ENCODE measurements at regions not wholly inside any gene's neighbourhood (a gene's known extent, or its start where the extent isn't known, plus 50 kb on each side); places are given as distances from the start of the nearest gene placed in this dataset.

DNA sequence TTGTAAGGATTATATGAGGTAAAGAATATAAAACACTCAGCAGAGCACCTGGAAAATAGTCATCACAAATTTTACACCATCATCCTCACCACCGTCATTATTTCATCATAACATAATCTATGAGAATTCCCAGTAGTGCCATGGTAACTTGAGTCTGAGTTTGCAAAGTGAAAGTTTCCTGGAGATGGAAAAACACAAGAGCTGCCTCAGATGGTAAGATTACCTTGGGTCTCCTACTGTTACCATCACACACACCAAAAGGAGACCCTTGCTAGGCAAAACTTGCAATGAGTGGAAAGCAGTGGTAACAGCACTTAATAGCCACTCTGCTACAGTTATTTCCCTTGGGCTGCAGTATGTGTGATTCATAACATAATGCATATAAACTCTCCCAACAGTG is 589.8 kb downstream of the RNF144B start:
- H3K4me1 ChIP-seq (ENCODE audit: control insufficient read depth, insufficient read depth, low read length): no peaks in the 10 kb centered on the region
- no CpG with 5 or more reads among the region's 1 CpG for WGBS (ENCODE audit: insufficient coverage)
- no peak overlapping the region for H3K4me3 ChIP-seq (ENCODE audit: low read length)
- H3K36me3 ChIP-seq (ENCODE audit: control insufficient read depth, insufficient read depth, low read length): no peaks in the 10 kb centered on the region
- H3K27ac ChIP-seq (ENCODE audit: low read length): no peak overlapping the region
- H3K27me3 ChIP-seq (ENCODE audit: control insufficient read depth, insufficient read depth, low read length): no peaks in the 10 kb centered on the region
- no peaks in the 10 kb centered on the region for H3K9me3 ChIP-seq (replicated peaks; ENCODE audit: control insufficient read depth, low read depth, low read length)
- no peak for DNase-seq

- no CpG with 5 or more reads among the region's 3 CpGs for WGBS (ENCODE audit: insufficient coverage)
- peak overlapping the region; percentile 45 for H3K27ac ChIP-seq (ENCODE audit: low read length)
- no peaks in the 10 kb centered on the region for H3K36me3 ChIP-seq (ENCODE audit: control insufficient read depth, insufficient read depth, low read length)
- H3K9me3 ChIP-seq (replicated peaks; ENCODE audit: control insufficient read depth, low read depth, low read length): no peaks in the 10 kb centered on the region
- H3K4me3 ChIP-seq (ENCODE audit: low read length): no peak overlapping the region
- peak; percentile 90 for DNase-seq
- H3K27me3 ChIP-seq (ENCODE audit: control insufficient read depth, insufficient read depth, low read length): no peaks in the 10 kb centered on the region
- H3K4me1 ChIP-seq (ENCODE audit: control insufficient read depth, insufficient read depth, low read length): no peaks in the 10 kb centered on the region
Observed at GRCh38 chr6:18978337-18979128, 591.4 kb downstream of the RNF144B start.

GRCh38 chr6:18985061-18985460 is 597.9 kb downstream of the RNF144B start:
- H3K27ac ChIP-seq (ENCODE audit: low read length): no peak overlapping the region
- H3K4me1 ChIP-seq (ENCODE audit: control insufficient read depth, insufficient read depth, low read length): peaks cover 8% of the 10 kb centered on the region
- 85% methylated on average over 3 of the region's 8 CpGs for WGBS (ENCODE audit: insufficient coverage)
- H3K4me3 ChIP-seq (ENCODE audit: low read length): no peak overlapping the region
- H3K27me3 ChIP-seq (ENCODE audit: control insufficient read depth, insufficient read depth, low read length): no peaks in the 10 kb centered on the region
- no peaks in the 10 kb centered on the region for H3K9me3 ChIP-seq (replicated peaks; ENCODE audit: control insufficient read depth, low read depth, low read length)
- no peak for DNase-seq
- no peaks in the 10 kb centered on the region for H3K36me3 ChIP-seq (ENCODE audit: control insufficient read depth, insufficient read depth, low read length)

DNA sequence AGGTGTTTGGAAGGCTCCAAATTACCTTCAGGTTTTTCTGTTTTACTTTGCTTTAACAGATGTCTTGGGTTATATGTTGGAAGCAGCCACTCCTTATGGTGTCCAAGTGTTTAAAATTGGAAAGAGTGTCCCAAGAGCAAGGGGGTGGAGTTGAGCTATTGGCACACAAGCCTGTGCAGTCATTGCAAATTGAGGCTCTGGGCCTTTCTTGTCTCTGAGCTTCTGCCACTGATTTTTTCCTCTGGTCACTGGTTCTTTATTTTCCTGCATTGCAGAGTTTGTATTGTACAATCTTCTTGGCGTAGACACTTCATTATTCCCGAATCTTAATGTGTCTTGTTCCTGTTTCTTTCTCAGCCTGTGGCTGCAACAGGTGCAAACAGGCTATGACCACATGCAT is 598.8 kb downstream of the RNF144B start:
- Histone ChIP-seq H3K4me3 (ENCODE audit: low read length) (no peak overlapping the region), H3K27ac (ENCODE audit: low read length) (peak overlapping the region; percentile 74), H3K4me1 (ENCODE audit: control insufficient read depth, insufficient read depth, low read length) (peaks cover 13% of the 10 kb centered on the region), H3K36me3 (ENCODE audit: control insufficient read depth, insufficient read depth, low read length) (no peaks in the 10 kb centered on the region), H3K9me3 (replicated peaks; ENCODE audit: control insufficient read depth, low read depth, low read length) (no peaks in the 10 kb centered on the region), H3K27me3 (ENCODE audit: control insufficient read depth, insufficient read depth, low read length) (no peaks in the 10 kb centered on the region)
- DNase-seq: peak; percentile 94
- 5% methylated on average over 2 of the region's 2 CpGs for WGBS (ENCODE audit: insufficient coverage)

DNA sequence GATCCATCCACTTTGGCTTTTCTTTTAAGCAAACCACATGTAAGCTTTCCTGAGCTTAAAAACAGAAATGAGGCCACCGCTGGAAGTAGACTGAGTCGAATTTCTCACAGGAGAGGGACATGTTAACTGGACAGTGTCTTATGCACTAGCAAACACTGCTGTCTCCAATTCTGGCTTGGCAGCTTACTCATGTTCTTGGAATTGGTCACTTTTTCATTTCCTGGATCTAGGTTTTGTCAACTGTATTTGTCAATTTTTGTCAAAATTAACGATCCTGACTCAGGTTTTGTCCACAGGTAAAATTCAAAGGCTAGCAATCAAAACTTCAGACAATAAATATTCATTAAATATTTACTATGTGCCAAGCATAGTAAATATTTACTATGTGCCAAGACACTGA is 601.5 kb downstream of the RNF144B start:
- WGBS (ENCODE audit: insufficient coverage): 49% methylated on average over 2 of the region's 3 CpGs
- Histone ChIP-seq H3K4me1 (ENCODE audit: control insufficient read depth, insufficient read depth, low read length) (peaks cover 13% of the 10 kb centered on the region), H3K27me3 (ENCODE audit: control insufficient read depth, insufficient read depth, low read length) (no peaks in the 10 kb centered on the region), H3K4me3 (ENCODE audit: low read length) (no peak overlapping the region), H3K9me3 (replicated peaks; ENCODE audit: control insufficient read depth, low read depth, low read length) (no peaks in the 10 kb centered on the region), H3K27ac (ENCODE audit: low read length) (no peak overlapping the region), H3K36me3 (ENCODE audit: control insufficient read depth, insufficient read depth, low read length) (no peaks in the 10 kb centered on the region)
- peak; percentile 53 for DNase-seq

GRCh38 chr6:18990059-18990978 is 603.2 kb downstream of the RNF144B start:
- H3K27me3 ChIP-seq (ENCODE audit: control insufficient read depth, insufficient read depth, low read length): no peaks in the 10 kb centered on the region
- H3K9me3 ChIP-seq (replicated peaks; ENCODE audit: control insufficient read depth, low read depth, low read length): no peaks in the 10 kb centered on the region
- no peak overlapping the region for H3K4me3 ChIP-seq (ENCODE audit: low read length)
- no peak overlapping the region for H3K27ac ChIP-seq (ENCODE audit: low read length)
- peaks cover 13% of the 10 kb centered on the region for H3K4me1 ChIP-seq (ENCODE audit: control insufficient read depth, insufficient read depth, low read length)
- no peaks in the 10 kb centered on the region for H3K36me3 ChIP-seq (ENCODE audit: control insufficient read depth, insufficient read depth, low read length)
- 32% methylated on average over 9 of the region's 24 CpGs for WGBS (ENCODE audit: insufficient coverage)
- peak; percentile 59 for DNase-seq

- Histone ChIP-seq H3K4me1 (ENCODE audit: control insufficient read depth, insufficient read depth, low read length) (no peaks in the 10 kb centered on the region), H3K27ac (ENCODE audit: low read length) (no peak overlapping the region), H3K36me3 (ENCODE audit: control insufficient read depth, insufficient read depth, low read length) (no peaks in the 10 kb centered on the region), H3K9me3 (replicated peaks; ENCODE audit: control insufficient read depth, low read depth, low read length) (peaks cover 2% of the 10 kb centered on the region), H3K27me3 (ENCODE audit: control insufficient read depth, insufficient read depth, low read length) (no peaks in the 10 kb centered on the region), H3K4me3 (ENCODE audit: low read length) (no peak overlapping the region)
- WGBS (ENCODE audit: insufficient coverage): 17% methylated on average over 1 of the region's 2 CpGs
- DNase-seq: peak; percentile 22
Observed at GRCh38 chr6:18997375-18997826, 610.3 kb downstream of the RNF144B start.

- H3K9me3 ChIP-seq (replicated peaks; ENCODE audit: control insufficient read depth, low read depth, low read length): no peaks in the 10 kb centered on the region
- no peaks in the 10 kb centered on the region for H3K27me3 ChIP-seq (ENCODE audit: control insufficient read depth, insufficient read depth, low read length)
- no peaks in the 10 kb centered on the region for H3K4me1 ChIP-seq (ENCODE audit: control insufficient read depth, insufficient read depth, low read length)
- no peaks in the 10 kb centered on the region for H3K36me3 ChIP-seq (ENCODE audit: control insufficient read depth, insufficient read depth, low read length)
- no CpG with 5 or more reads among the region's 1 CpG for WGBS (ENCODE audit: insufficient coverage)
- no peak overlapping the region for H3K4me3 ChIP-seq (ENCODE audit: low read length)
- peak; percentile 55 for DNase-seq
- H3K27ac ChIP-seq (ENCODE audit: low read length): no peak overlapping the region
Observed at GRCh38 chr6:19002976-19003560, 615.9 kb downstream of the RNF144B start.

DNA sequence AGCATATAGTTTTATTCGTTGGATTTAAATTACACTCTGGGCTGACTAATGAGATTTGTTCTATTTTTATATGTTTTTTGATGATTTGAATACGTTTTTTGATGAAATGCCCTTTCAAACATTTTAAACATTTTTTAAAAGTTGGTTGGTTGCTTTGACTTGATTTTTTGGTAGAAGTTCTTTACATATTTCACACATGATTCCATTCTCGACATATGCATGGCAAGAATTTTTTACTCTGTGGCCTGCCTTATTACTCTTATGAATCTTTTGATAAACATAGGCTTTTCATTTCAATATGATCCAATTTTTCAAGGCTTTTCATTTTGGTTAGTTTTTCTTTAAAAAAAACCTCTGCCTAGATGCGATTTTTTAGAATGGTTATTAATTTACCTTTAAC is 617.0 kb downstream of the RNF144B start:
- Histone ChIP-seq H3K4me1 (ENCODE audit: control insufficient read depth, insufficient read depth, low read length) (no peaks in the 10 kb centered on the region), H3K9me3 (replicated peaks; ENCODE audit: control insufficient read depth, low read depth, low read length) (no peaks in the 10 kb centered on the region), H3K36me3 (ENCODE audit: control insufficient read depth, insufficient read depth, low read length) (no peaks in the 10 kb centered on the region), H3K4me3 (ENCODE audit: low read length) (no peak overlapping the region), H3K27ac (ENCODE audit: low read length) (no peak overlapping the region), H3K27me3 (ENCODE audit: control insufficient read depth, insufficient read depth, low read length) (no peaks in the 10 kb centered on the region)
- no CpG with 5 or more reads among the region's 4 CpGs for WGBS (ENCODE audit: insufficient coverage)
- no peak for DNase-seq

GRCh38 chr6:19009769-19010168 is 622.6 kb downstream of the RNF144B start:
- H3K27me3 ChIP-seq (ENCODE audit: control insufficient read depth, insufficient read depth, low read length): no peaks in the 10 kb centered on the region
- H3K4me3 ChIP-seq (ENCODE audit: low read length): no peak overlapping the region
- no peak overlapping the region for H3K27ac ChIP-seq (ENCODE audit: low read length)
- H3K9me3 ChIP-seq (replicated peaks; ENCODE audit: control insufficient read depth, low read depth, low read length): no peaks in the 10 kb centered on the region
- H3K36me3 ChIP-seq (ENCODE audit: control insufficient read depth, insufficient read depth, low read length): no peaks in the 10 kb centered on the region
- DNase-seq: no peak
- no peaks in the 10 kb centered on the region for H3K4me1 ChIP-seq (ENCODE audit: control insufficient read depth, insufficient read depth, low read length)
- WGBS (ENCODE audit: insufficient coverage): no CpG with 5 or more reads among the region's 3 CpGs
